ENCODE measurements at regions not wholly inside any gene's neighbourhood (a gene's known extent, or its start where the extent isn't known, plus 50 kb on each side); places are given as distances from the start of the nearest gene placed in this dataset.
"Not testable (repeated sequence)": the region's sequence is repeated elsewhere in the genome, so short reads cannot be mapped to it uniquely, and the experiment has no call there.

DNA sequence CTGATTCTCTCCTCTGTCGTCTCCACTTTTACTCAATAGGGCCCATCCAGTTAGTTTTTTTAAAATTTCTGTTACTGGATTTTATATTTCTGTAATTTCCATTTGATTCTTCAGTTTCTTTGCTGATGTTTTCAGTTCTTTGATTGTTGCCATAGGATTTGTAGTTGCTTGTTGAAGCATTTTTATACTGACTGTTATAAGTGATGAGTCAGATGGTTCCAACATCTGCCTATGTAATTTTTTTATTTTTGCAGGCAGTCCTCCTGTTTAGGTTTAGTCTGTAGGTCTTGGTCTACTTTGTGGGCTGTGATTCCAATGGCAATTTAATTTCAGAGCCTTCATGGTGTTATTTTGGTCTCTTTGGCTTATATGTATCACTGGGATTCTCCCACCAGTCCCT is 56.4 kb downstream of the VPREB1 start:
- H3K14ac ChIP-seq (ENCODE audit: insufficient read length); H3K4me2 ChIP-seq (ENCODE audit: insufficient read depth in 1 of 2, low read depth in 2 of 2, low read length in 2 of 2); H3K56ac ChIP-seq (replicated peaks; ENCODE audit: insufficient read length, low read depth, low read length); H3K23me2 ChIP-seq (ENCODE audit: low read depth, low read length); DNase-seq (ENCODE audit: low read depth in 1 of 2, low spot score in 2 of 2); POLR2A ChIA-PET (ENCODE audit: partially characterized antibody); H3K4me3 ChIP-seq (ENCODE audit: extremely low read depth in 1 of 4, insufficient read depth in 2 of 4, low read depth in 3 of 4, low read length in 4 of 4); H3K4ac ChIP-seq (replicated peaks; ENCODE audit: insufficient read length, low read depth, low read length); H2AK5ac ChIP-seq (ENCODE audit: low read depth, low read length); CTCF ChIA-PET (ENCODE audit: partially characterized antibody); H2AFZ ChIP-seq (ENCODE audit: low read length); H2BK15ac ChIP-seq (ENCODE audit: low read length); H4K20me1 ChIP-seq (replicated peaks in 1 of 2; ENCODE audit: control insufficient read depth in 1 of 2, insufficient read depth in 2 of 2, low read length in 2 of 2); H4K91ac ChIP-seq (replicated peaks; ENCODE audit: insufficient read length, low read length); H3K9ac ChIP-seq (replicated peaks in 1 of 4; ENCODE audit: extremely low read depth in 1 of 4, low read depth in 3 of 4, low read length in 3 of 4); H3K23ac ChIP-seq (ENCODE audit: insufficient read length); H3K27ac ChIP-seq (ENCODE audit: low read depth, low read length); FAIRE-seq; H3K18ac ChIP-seq (ENCODE audit: extremely low read depth, low read length); H3K9me3 ChIP-seq (ENCODE audit: insufficient read depth in 2 of 2, low read depth in 1 of 2, low read length in 1 of 2); H3K79me1 ChIP-seq (ENCODE audit: low read depth, low read length); H2BK20ac ChIP-seq (ENCODE audit: low read length); H2BK120ac ChIP-seq (replicated peaks; ENCODE audit: low read depth, low read length); H4K8ac ChIP-seq (ENCODE audit: extremely low read depth, insufficient read depth, low read length); H4K5ac ChIP-seq (ENCODE audit: insufficient read length, low read depth, low read length); H3K36me3 ChIP-seq (ENCODE audit: control insufficient read depth in 2 of 4, insufficient read depth in 4 of 4, low read length in 3 of 4); H2BK5ac ChIP-seq (ENCODE audit: low read depth, low read length); H3K4me1 ChIP-seq (replicated peaks in 1 of 4; ENCODE audit: control insufficient read depth in 3 of 4, insufficient read depth in 4 of 4, low read length in 3 of 4); H2BK12ac ChIP-seq (ENCODE audit: low read depth, low read length): not testable (repeated sequence)
- Histone ChIP-seq H3K27me3 (replicated peaks in 1 of 4; ENCODE audit: control insufficient read depth in 3 of 4, extremely low read depth in 1 of 4, insufficient read depth in 3 of 4, low read length in 3 of 4) (peaks cover 0 to 10% (median 3%) of the 10 kb centered on the region in 4 experiments; a peak in 2 of 7 replicates), H3K79me2 (ENCODE audit: control insufficient read depth in 1 of 2, insufficient read depth in 2 of 2, low read length in 2 of 2) (peaks cover 0 to 17% of the 10 kb centered on the region in 2 experiments; a peak in 2 of 4 replicates)
- 92% methylated on average over 1 of the region's 1 CpG; no CpG with 5 or more reads in 1 of the 2 experiments for WGBS, 2 experiments (ENCODE audit: extremely low coverage in 1 of 2, insufficient coverage in 1 of 2, insufficient read length in 1 of 2, insufficient replicate concordance in 2 of 2, low coverage in 1 of 2, low lambda C conversion rate in 2 of 2, missing lambda C conversion rate in 1 of 2)

Data from H1 (cell line).